HEK293T (cell line): ENCODE measurements at regions not wholly inside any gene's neighbourhood (a gene's known extent, or its start where the extent isn't known, plus 50 kb on each side); places are given as distances from the start of the nearest gene placed in this dataset.

ENCODE experiments used
- CTCF ChIA-PET: fragments of 350-600 bp; formaldehyde crosslinking; extraction: SDS; loops from one replicate; lab custom pipeline; 2021; ENCODE audit warnings: antibody characterized with exemption, inconsistent platforms; lab: Yijun Ruan, JAX
- POLR2A ChIA-PET: fragments of 350-600 bp; formaldehyde crosslinking; extraction: SDS; loops from one replicate; lab custom pipeline; 2020; ENCODE audit warnings: antibody characterized with exemption, inconsistent platforms; lab: Yijun Ruan, JAX
- DNase-seq: peaks from one replicate; pipeline ENCODE4 v3.0.0; 2012; ENCODE audit warnings: mixed read lengths; ENCODE audit errors: extremely low spot score
- ARNT ChIP-seq: fragments of 450-650 bp; IDR thresholded peaks from 2 replicates; pipeline ENCODE4 v1.6.1; 2017; ENCODE audit warnings: mild to moderate bottlenecking
- BHLHE40 ChIP-seq: fragments of 450-650 bp; IDR thresholded peaks from 2 replicates; pipeline ENCODE4 v1.6.1; 2016; ENCODE audit warnings: mild to moderate bottlenecking, moderate library complexity, borderline replicate concordance
- CTBP1 ChIP-seq: fragments of 450-650 bp; IDR thresholded peaks from 2 replicates; pipeline ENCODE4 v1.6.1; 2016; ENCODE audit warnings: borderline replicate concordance
- ELF4 ChIP-seq: fragments of 450-650 bp; IDR thresholded peaks from 2 replicates; pipeline ENCODE4 v1.6.1; 2017; ENCODE audit warnings: antibody characterized with exemption
- FOXA1 ChIP-seq: fragments of 450-650 bp; IDR thresholded peaks from 2 replicates; pipeline ENCODE4 v1.6.1; 2016; ENCODE audit warnings: mild to moderate bottlenecking
- FOXK2 ChIP-seq: fragments of 450-650 bp; IDR thresholded peaks from 2 replicates; pipeline ENCODE4 v1.6.1; 2016; ENCODE audit warnings: mild to moderate bottlenecking
- FOXM1 ChIP-seq: fragments of 450-650 bp; IDR thresholded peaks from 2 replicates; pipeline ENCODE4 v1.6.1; 2017; ENCODE audit warnings: mild to moderate bottlenecking, borderline replicate concordance
- HDGF ChIP-seq: fragments of 450-650 bp; IDR thresholded peaks from 2 replicates; pipeline ENCODE4 v1.6.1; 2017; ENCODE audit warnings: antibody characterized with exemption, borderline replicate concordance
- L3MBTL2 ChIP-seq: fragments of 450-650 bp; conservative IDR thresholded peaks from 2 replicates; pipeline ENCODE4 v1.6.1; 2016; ENCODE audit warnings: mild to moderate bottlenecking
- LEF1 ChIP-seq: fragments of 450-650 bp; IDR thresholded peaks from 2 replicates; pipeline ENCODE4 v1.6.1; 2017; ENCODE audit warnings: mild to moderate bottlenecking, borderline replicate concordance
- NFRKB ChIP-seq: fragments of 450-650 bp; IDR thresholded peaks from 2 replicates; pipeline ENCODE4 v1.6.1; 2016; ENCODE audit warnings: mild to moderate bottlenecking, moderate library complexity
- SP1 ChIP-seq: fragments of 450-650 bp; IDR thresholded peaks from 2 replicates; pipeline ENCODE4 v1.6.1; 2017
- SUZ12 ChIP-seq: fragments of 450-650 bp; IDR thresholded peaks from 2 replicates; pipeline ENCODE4 v1.6.1; 2016; ENCODE audit warnings: mild to moderate bottlenecking
- TARDBP ChIP-seq: fragments of 450-650 bp; IDR thresholded peaks from 2 replicates; pipeline ENCODE4 v1.6.1; 2016
- ZNF384 ChIP-seq: fragments of 450-650 bp; IDR thresholded peaks from 2 replicates; pipeline ENCODE4 v1.6.1; 2016
- TF ChIP-seq, protein P1 (sequence below): fragments of 450-650 bp; IDR thresholded peaks from 2 replicates; pipeline ENCODE4 v1.6.1; 2016

DNA sequence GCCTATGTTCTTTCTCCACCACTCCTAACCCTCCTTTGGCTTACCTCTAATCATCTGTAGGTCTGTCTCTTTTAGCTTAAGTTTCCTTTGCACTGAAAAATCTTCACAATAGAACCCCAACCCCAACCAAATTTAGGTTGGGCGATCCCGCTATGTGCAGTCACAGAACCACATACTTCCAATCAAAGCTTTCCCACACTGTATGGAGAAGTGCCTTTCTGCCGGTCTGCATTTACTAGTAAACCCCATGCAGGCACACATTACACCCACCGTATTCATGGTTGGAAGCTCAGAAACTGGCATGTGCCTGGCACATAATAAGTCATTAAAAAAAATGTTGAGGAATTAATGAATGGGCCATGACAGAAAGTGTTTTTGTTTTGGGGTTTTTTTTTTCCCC lies 158.4 kb downstream of the KLF12 start:
- POLR2A ChIA-PET, result no interaction called here
- DNase-seq, result no peak
- CTCF ChIA-PET, result no interaction called here
- TF ChIP-seq HDGF, result no peak
- no peak for TF ChIP-seq ARNT
- no peak for TF ChIP-seq BHLHE40
- TF ChIP-seq FOXA1, result no peak
- TF ChIP-seq ZNF384, result no peak
- TF ChIP-seq, protein P1, sequence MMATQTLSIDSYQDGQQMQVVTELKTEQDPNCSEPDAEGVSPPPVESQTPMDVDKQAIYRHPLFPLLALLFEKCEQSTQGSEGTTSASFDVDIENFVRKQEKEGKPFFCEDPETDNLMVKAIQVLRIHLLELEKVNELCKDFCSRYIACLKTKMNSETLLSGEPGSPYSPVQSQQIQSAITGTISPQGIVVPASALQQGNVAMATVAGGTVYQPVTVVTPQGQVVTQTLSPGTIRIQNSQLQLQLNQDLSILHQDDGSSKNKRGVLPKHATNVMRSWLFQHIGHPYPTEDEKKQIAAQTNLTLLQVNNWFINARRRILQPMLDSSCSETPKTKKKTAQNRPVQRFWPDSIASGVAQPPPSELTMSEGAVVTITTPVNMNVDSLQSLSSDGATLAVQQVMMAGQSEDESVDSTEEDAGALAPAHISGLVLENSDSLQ, result no peak
- no peak for TF ChIP-seq FOXK2
- no peak for TF ChIP-seq CTBP1
- no peak for TF ChIP-seq SP1
- no peak for TF ChIP-seq TARDBP

DNA sequence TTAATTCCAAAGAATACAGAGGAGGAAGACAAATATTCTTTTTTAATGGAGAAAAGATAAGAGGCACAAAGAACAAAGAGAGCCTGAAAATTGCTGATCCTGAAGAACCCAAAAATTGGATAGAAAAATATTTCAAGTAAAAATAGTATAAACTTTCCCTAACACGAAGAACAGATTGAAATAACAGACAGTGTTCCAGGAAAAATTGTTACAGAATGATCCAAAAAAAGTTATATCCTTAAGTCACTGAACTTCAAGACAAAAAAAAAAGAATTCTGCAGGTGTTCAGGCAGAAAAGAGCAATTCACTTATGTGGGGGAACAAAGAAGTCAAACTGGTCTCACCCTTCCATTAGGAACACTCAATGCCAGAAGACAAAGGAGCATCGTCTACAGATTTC lies 160.2 kb downstream of the KLF12 start:
- no peak for DNase-seq

DNA sequence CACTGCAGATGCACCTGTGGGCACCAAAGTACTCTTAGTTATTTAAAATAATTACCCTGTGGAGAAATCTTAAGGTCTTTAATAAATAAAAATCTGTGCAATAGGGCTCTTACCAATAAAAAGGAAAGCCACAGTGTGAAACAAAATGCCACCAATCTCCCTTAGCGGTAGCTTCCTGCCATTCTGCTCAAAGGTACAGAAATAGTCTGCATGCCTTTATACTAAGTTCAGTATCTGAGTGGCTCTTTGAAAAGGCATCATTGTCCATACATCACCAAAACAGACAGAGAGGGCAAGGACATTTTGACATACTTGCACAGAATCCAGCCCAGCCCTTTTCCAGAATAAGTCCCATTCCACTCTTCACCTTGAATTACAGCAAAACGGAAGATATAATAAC lies 161.0 kb downstream of the KLF12 start:
- CTCF ChIA-PET, result interaction anchor here (0.6 to 1.1 kb wide), 2 partner anchors 54 to 313 kb away, joined by 3 read pairs; no protein-coding TSS in a partner anchor
- POLR2A ChIA-PET, result no interaction called here
- TF ChIP-seq CTBP1, result no peak
- no peak for TF ChIP-seq LEF1
- no peak for TF ChIP-seq NFRKB
- TF ChIP-seq ELF4, result no peak
- TF ChIP-seq, protein P1, result no peak
- no peak for TF ChIP-seq SUZ12
- TF ChIP-seq HDGF, result no peak
- TF ChIP-seq FOXK2, result no peak
- DNase-seq, result no peak

More for the DNA sequence above, 160.2 kb downstream of the KLF12 start:
- TF ChIP-seq ZNF384 (no peak), HDGF (no peak), ARNT (no peak), BHLHE40 (no peak), CTBP1 (no peak), TARDBP (no peak), FOXK2 (no peak), ELF4 (no peak), L3MBTL2 (no peak), LEF1 (no peak), FOXA1 (no peak), SP1 (no peak), FOXM1 (no peak), SUZ12 (no peak), NFRKB (no peak)
- TF ChIP-seq, protein P1, result no peak
- ChIA-PET CTCF (no interaction called here), POLR2A (no interaction called here)

DNA sequence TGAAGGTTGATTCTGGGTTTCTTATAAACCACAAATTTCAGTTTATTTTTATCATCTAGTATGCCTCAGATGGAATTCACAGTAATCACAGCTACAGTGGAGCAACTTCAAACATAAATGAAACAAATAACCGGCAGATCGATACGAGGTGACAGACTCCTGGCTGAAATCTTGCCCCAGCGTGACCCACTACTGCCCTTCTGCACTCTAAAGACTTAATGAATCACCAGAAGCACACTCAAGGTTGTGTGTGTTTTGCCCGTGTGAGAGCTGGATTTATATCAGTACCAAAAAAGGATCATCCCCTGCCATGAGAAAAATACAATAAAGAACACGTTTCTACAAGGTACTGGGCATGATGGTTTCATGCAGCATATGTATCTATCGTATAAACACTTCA lies 161.7 kb downstream of the KLF12 start:
- TF ChIP-seq FOXA1 (no peak), NFRKB (no peak), CTBP1 (no peak), LEF1 (no peak), ELF4 (no peak), SUZ12 (no peak), FOXM1 (no peak), HDGF (no peak), FOXK2 (no peak), ARNT (no peak), L3MBTL2 (no peak), SP1 (no peak), TARDBP (no peak)
- TF ChIP-seq, protein P1, result no peak
- CTCF ChIA-PET, result interaction anchor here (0.6 to 1.1 kb wide), 2 partner anchors 55 to 314 kb away, joined by 3 read pairs; no protein-coding TSS in a partner anchor
- POLR2A ChIA-PET, result no interaction called here
- DNase-seq, result no peak

DNA sequence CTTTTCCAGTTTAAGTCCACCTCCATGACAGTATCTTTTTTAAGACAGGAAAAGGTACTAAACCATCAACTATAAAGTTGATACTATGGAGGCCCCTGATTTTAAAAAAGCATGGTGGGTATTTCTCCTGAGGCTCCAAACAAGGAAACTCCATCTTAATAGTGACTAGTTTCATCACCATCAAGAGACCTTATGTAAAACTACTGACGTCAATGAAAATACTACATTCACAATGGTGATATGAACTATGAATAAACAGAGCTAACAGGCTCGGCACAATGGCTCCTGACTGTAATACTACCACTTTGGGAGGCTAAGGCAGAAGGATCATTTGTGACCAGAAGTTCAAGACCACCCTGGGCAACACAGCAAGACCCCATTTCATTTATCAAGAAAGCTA lies 162.7 kb downstream of the KLF12 start:
- no peak for DNase-seq
- TF ChIP-seq ELF4, result no peak
- no peak for TF ChIP-seq ZNF384
- TF ChIP-seq, protein P1, result no peak
- TF ChIP-seq FOXM1, result no peak
- TF ChIP-seq SP1, result no peak
- no peak for TF ChIP-seq CTBP1
- no peak for TF ChIP-seq ARNT
- no peak for TF ChIP-seq LEF1
- TF ChIP-seq BHLHE40, result no peak
- TF ChIP-seq NFRKB, result no peak
- no peak for TF ChIP-seq FOXA1
- no peak for TF ChIP-seq SUZ12
- TF ChIP-seq HDGF, result no peak
- TF ChIP-seq TARDBP, result no peak
- no peak for TF ChIP-seq L3MBTL2
- no peak for TF ChIP-seq FOXK2
- CTCF ChIA-PET, result no interaction called here
- POLR2A ChIA-PET, result no interaction called here
